HS-27A (cell line): ENCODE measurements at regions not wholly inside any gene's neighbourhood (a gene's known extent, or its start where the extent isn't known, plus 50 kb on each side); places are given as distances from the start of the nearest gene placed in this dataset.

Experiments used
- DNase-seq: peaks from one replicate; pipeline ENCODE4 v3.0.0-alpha.2; 2012; ENCODE audit warnings: low read depth, missing footprints

DNA sequence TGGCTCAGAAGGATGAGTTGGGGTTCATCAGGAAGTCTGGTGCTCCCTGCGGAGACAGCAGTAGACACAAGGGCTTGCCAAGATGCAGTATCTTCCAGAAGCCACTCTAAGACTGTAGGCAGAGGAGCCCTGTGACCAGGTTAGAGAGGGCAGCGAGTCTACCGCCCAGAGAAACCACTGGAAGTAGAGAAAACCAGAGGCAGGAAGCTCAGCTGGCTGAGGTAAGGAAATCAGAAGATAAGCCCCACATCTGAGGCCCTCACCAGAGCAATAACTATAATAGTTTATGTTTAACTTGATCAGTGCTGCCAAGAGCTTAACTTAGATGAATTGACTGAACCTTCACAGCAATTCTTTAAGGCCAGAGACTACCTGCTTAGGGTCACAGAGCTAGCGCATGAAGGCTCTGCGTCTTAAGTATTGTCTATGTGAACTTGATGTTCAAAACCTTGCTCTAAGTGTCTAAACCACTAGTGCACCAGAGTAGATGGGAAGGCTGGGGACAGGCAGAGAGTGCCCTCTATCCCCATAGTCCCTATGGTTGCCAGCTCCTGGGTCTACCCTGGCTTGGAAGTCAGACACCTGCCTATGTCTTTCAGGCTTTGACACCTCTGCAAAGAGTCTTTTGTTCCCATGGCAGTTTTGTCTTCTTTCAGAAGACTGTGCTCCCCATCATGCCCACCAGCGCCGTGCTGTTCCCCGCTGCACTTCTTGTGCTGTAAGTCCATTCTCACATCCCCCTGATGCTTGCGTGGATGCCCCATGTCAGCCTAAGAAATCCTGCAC is 228.2 kb upstream of the KLF4 start:
- no peak for DNase-seq

DNA sequence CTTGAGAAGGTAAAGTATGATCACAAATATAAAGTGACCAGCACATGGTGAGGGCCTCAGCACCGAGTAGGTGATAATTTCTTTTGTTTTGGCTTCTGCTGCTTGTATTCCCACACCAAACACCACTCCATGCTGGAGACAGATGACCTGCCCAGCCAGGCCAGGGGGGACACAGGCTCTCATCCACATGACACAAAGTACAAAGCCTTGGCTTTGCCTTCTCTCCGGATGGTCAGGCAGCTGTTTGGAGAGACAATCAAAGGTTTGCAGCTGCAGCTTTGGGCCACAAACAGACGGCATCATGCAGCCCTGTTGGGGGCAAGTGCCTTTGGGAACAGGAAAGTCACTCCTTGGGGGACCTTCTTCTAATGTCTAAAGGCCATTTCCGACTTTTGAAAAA is 226.2 kb upstream of the KLF4 start:
- no peak for DNase-seq

- no peak for DNase-seq
Observed at GRCh38 chr9:107713470-107713869, 223.9 kb upstream of the KLF4 start.

DNA sequence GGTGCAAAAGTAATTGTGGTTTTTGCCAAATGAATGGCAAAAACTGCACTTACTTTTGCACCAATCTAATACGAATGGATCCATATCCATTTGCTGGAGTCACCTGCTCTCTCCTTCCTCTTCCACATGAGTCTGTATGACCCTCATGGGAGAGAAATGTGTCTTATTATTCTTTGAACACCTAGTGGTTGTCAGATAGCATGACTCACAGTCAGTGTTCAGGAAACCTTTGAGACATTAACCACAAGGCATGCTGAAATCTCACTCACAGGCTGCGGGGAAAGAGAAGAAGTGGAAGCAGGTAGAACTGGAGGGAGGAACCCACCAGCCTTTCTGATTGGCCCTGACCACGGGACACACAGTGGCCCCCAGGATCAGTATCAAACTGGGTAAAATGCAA is 222.8 kb upstream of the KLF4 start:
- no peak for DNase-seq

GRCh38 chr9:107711542-107711941 is 222.0 kb upstream of the KLF4 start:
- DNase-seq, result peak; percentile 97

GRCh38 chr9:107710953-107711352 is 221.4 kb upstream of the KLF4 start:
- no peak for DNase-seq

DNA sequence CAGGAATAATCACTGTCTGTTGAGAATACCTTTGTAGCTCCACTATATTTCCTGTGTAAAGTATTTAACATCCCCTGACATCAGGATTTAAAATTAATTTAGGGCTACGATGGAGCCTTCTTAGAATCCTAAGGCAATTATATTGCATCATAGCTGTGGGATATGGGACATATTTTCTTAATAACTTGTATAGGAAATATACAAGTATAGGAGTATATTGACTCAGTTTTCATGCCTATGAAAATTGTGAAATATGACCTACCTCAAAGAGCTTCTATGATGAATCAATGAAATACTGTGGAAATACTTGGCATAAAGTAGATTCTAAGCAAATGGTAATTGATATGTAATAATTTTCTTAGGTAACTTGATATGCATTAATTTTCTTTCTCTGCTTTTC is 221.0 kb upstream of the KLF4 start:
- no peak for DNase-seq

- no peak for DNase-seq
Observed at GRCh38 chr9:107708791-107709190, 219.2 kb upstream of the KLF4 start.

DNA sequence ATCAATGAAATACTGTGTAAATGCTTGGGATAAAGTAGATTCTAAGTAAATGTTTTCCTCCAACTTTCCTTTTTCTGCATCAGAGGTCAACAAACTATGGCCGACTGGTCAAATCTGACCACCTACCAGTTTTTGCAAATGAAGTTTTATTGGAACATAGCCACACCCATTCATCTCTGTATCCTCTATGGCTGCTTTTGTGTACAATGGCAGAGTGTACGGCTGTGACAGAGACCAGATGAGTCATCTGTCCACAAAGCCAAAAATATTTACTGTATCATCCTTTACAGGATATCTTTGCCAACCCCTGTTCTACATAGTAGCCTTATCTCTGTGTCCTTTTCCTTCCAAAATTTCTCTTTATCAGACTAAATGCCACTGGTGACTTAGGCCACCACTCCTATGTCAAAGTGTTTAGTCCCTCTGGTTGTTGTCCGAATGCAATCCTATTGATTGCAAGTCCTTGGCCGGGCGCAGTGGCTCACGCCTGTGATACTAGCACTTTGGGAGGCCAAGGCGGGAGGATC is 218.4 kb upstream of the KLF4 start:
- DNase-seq, result no peak

DNA sequence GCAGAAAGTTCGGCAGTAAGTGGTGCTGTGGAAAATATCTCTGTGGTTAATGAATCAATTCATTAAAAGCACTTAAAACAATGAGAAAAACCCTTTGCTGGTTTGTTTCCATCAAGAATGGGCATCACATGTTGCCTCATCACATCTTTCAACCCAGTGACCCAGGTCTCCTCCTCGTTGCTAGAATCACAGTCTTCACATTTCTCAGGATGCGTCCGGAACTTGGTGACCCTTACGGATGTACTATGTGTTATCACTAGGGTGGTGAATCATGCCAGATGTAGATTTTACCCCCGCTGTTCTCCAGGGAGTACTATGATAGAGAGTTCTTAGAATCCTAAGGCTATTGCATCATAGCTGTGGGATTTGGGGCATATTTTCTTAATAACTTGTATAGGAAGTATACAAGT is 217.9 kb upstream of the KLF4 start:
- DNase-seq, result peak; percentile 75

GRCh38 chr9:107706701-107707427 is 217.3 kb upstream of the KLF4 start:
- DNase-seq, result no peak

GRCh38 chr9:107705521-107705920 is 216.0 kb upstream of the KLF4 start:
- DNase-seq, result no peak

DNA sequence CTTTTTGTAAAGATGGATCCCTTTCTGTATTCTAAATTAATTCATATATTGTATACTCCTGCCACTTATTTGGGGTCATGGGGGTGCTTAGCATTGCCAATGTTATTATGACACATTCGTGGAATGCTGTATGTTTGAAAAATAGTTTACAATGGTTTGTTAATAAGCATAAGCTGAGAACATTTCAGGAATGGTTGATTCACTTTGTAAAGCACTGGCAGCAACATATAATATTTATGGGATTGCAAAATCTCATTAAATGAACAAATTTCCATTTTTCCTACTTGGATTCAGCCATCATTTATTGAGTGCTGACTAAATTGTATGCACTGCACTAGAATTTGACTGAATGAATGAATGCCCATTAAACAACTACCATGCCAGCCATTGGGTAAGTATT is 215.2 kb upstream of the KLF4 start:
- no peak for DNase-seq

GRCh38 chr9:107703651-107704050 is 214.1 kb upstream of the KLF4 start:
- no peak for DNase-seq

DNA sequence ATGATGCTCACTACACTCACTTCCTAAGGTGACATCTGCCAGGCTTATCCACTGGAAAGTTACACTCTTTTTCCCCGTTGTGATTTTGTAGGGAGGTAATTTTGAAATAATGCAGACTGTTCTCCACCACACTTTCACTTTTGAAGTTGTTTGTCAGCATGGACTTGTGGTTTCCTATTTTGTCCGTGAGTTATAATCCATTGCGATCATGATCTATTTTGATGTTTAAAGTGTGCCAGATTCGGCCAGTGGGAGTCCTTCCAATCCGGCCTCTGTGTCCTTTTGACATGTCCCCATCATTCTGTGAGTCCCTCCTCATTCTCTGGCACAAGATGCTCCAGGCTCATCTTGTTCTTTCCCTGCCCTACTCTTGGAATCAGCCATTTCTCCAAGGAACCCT is 211.3 kb upstream of the KLF4 start:
- no peak for DNase-seq

- no peak for DNase-seq
Observed at GRCh38 chr9:107699231-107699630, 209.7 kb upstream of the KLF4 start.

- DNase-seq, result no peak
Observed at GRCh38 chr9:107698779-107699178, 209.2 kb upstream of the KLF4 start.

GRCh38 chr9:107696302-107696701 is 206.7 kb upstream of the KLF4 start:
- no peak for DNase-seq

GRCh38 chr9:107694390-107694789 is 204.8 kb upstream of the KLF4 start:
- DNase-seq, result no peak

DNA sequence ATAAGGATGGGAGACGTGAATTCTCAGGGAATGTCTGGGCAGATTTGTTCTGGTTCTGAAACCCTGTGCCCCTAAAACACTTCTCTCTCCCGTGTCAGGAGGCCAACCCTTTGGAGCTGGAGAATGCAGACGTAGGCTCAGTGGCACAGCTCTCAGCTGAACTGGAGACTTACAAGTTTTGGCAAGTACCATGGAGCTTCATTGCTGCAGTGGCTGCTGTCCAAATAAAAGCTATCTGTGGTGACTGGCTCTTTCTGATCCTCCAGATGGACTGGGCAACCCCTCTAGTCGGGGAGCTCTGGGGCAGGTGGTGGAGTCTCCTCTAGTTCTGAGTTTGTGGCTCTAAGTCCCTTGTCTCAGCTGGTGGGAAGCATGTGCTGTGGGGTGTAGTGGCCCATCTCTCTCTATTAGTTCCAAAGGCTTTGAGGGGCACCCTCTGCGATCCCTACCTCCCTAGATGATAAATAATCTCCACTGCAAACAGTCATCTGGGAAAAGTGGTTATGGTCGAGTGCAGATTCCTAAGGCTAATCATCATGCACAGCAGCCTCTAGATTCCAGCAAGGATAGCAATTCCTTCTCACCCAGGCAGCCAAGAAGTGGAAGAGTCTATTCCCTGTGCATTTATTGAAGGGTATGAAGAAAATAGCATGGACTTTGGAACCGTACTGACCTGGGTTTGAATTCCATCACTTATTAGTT is 204.2 kb upstream of the KLF4 start:
- DNase-seq, result no peak

- DNase-seq, result no peak
Observed at GRCh38 chr9:107691664-107692063, 202.1 kb upstream of the KLF4 start.

DNA sequence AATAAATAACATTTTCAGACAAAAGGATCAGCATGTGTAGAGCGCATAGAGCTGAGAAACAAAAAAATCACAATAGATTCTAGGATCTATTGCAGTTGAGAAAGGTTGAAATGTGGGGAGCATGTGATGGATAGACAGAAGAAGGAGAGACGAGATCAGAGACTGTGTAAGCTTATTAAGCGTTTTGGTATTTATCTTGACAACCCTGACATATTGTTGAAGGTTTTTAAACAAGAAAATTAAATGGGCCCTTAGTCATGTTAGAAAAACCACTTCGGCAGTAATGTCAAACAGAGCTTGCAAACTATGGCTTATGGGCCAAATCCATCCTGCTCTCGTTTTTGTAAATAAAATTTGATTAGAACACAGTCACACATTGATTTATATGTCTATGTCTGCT is 200.5 kb upstream of the KLF4 start:
- DNase-seq, result no peak

DNA sequence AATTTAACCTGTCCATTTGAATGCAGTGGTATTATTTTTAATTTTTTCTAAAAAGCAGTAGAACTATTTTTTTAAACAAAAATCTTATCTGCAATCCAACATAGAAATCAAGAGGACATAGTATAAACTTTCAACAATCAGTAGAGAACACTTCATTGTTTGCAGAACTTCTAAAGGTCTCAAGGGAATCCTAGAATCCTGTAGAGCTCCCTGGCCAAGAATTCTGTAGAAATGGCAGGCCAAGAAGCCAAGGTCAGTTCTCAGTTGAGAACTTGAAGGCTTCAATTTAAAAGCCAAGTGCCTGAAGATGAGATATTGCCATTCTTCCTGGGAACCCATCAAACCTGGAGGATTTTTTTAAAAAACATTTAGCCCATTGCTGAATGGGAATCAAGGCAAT is 199.2 kb upstream of the KLF4 start:
- DNase-seq, result no peak
